Endothelial cell of umbilical vein (primary cell): ENCODE measurements at regions not wholly inside any gene's neighbourhood (a gene's known extent, or its start where the extent isn't known, plus 50 kb on each side); places are given as distances from the start of the nearest gene placed in this dataset.

Experiments used
- CTCF ChIP-seq, 2 donors: IDR thresholded peaks; 1 replicate in 1 of 2; 2 replicates in 1 of 2; pipeline ENCODE4 v1.5.1; 2011; ENCODE audit warnings: low read length in 2 of 2, mild to moderate bottlenecking in 2 of 2, moderate library complexity in 2 of 2, control low read depth in 1 of 2, inconsistent platforms in 1 of 2, low read depth in 1 of 2; ENCODE audit not compliant: insufficient read depth in 1 of 2; ENCODE audit errors: extremely low read depth in 1 of 2
- EZH2 ChIP-seq: IDR thresholded peaks from 2 replicates; pipeline ENCODE4 v1.6.1; 2012; ENCODE audit warnings: borderline replicate concordance, low read depth, mild to moderate bottlenecking, moderate library complexity, low read length, inconsistent platforms; ENCODE audit not compliant: severe bottlenecking
- GATA2 ChIP-seq: IDR thresholded peaks from 2 replicates; pipeline ENCODE4 v1.7.0; 2011; ENCODE audit warnings: low read depth, mild to moderate bottlenecking, moderate library complexity, mixed read lengths, low read length; ENCODE audit not compliant: insufficient read length, insufficient read depth
- JUN ChIP-seq: IDR thresholded peaks from 2 replicates; pipeline ENCODE4 v1.6.1; 2011; ENCODE audit warnings: borderline replicate concordance, low read depth; ENCODE audit not compliant: insufficient read length, insufficient read depth
- MAX ChIP-seq: IDR thresholded peaks from 2 replicates; pipeline ENCODE4 v1.6.1; 2011; ENCODE audit not compliant: insufficient read depth, insufficient read length
- MYC ChIP-seq: IDR thresholded peaks from one replicate; pipeline ENCODE4 v1.6.1; 2011; ENCODE audit warnings: mild to moderate bottlenecking, low read depth, low read length
- POLR2A ChIP-seq: IDR thresholded peaks from 2 replicates; pipeline ENCODE4 v1.6.1; 2012; ENCODE audit warnings: low read depth, mild to moderate bottlenecking, control low read depth, low read length
- POLR2AphosphoS5 ChIP-seq: IDR thresholded peaks from 2 replicates; pipeline ENCODE4 v1.6.1; 2012; ENCODE audit warnings: low read depth, mild to moderate bottlenecking, control low read depth, low read length, moderate library complexity; ENCODE audit not compliant: insufficient read depth

- no peak for TF ChIP-seq CTCF (IDR thresholded peaks at IDR 0.05; ENCODE audit: extremely low read depth in 1 of 2, insufficient read depth in 1 of 2, low read depth in 1 of 2, low read length in 2 of 2)
- TF ChIP-seq POLR2A: no peak
- TF ChIP-seq POLR2AphosphoS5: no peak
- TF ChIP-seq EZH2: no peak
- no peak for TF ChIP-seq MYC
- no peak for TF ChIP-seq MAX
- no peak for TF ChIP-seq JUN
- TF ChIP-seq GATA2: no peak
These were observed 369.0 kb downstream of the MATN1 start for GRCh38 chr1:30354410-30354809.
